ENCODE measurements at regions not wholly inside any gene's neighbourhood (a gene's known extent, or its start where the extent isn't known, plus 50 kb on each side); places are given as distances from the start of the nearest gene placed in this dataset.

DNA sequence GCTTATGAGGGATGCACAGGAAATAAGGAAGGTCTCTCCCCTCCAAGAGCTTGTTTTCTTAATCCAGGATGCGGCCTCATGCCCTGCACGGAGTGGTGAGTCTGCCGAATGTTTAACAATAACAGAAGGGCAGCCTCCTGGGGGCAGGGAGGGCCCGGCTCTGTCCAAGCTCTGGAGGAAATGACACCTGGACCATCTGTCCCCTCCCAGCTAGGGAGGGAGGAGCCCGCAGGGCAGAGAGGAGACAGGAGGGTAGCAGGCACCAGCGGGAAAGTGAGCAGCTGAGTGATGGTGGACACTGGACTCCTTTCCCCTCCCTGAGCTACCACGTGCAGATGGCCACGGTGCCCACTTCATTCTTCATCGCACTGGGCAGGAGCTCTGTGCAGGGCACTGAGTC lies 398.2 kb upstream of the MYT1L start:
- no peak for ATAC-seq
- TF ChIP-seq ZC3H10 (CRISPR knock-in tag; IDR thresholded peaks at IDR 0.05) (no peak), ARNTL (CRISPR knock-in tag; IDR thresholded peaks at IDR 0.05; ENCODE audit: borderline replicate concordance, low read depth) (no peak)
- TF ChIP-seq, protein P1, sequence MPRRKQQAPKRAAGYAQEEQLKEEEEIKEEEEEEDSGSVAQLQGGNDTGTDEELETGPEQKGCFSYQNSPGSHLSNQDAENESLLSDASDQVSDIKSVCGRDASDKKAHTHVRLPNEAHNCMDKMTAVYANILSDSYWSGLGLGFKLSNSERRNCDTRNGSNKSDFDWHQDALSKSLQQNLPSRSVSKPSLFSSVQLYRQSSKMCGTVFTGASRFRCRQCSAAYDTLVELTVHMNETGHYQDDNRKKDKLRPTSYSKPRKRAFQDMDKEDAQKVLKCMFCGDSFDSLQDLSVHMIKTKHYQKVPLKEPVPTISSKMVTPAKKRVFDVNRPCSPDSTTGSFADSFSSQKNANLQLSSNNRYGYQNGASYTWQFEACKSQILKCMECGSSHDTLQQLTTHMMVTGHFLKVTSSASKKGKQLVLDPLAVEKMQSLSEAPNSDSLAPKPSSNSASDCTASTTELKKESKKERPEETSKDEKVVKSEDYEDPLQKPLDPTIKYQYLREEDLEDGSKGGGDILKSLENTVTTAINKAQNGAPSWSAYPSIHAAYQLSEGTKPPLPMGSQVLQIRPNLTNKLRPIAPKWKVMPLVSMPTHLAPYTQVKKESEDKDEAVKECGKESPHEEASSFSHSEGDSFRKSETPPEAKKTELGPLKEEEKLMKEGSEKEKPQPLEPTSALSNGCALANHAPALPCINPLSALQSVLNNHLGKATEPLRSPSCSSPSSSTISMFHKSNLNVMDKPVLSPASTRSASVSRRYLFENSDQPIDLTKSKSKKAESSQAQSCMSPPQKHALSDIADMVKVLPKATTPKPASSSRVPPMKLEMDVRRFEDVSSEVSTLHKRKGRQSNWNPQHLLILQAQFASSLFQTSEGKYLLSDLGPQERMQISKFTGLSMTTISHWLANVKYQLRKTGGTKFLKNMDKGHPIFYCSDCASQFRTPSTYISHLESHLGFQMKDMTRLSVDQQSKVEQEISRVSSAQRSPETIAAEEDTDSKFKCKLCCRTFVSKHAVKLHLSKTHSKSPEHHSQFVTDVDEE (CRISPR knock-in tag; IDR thresholded peaks at IDR 0.05), result no peak

DNA sequence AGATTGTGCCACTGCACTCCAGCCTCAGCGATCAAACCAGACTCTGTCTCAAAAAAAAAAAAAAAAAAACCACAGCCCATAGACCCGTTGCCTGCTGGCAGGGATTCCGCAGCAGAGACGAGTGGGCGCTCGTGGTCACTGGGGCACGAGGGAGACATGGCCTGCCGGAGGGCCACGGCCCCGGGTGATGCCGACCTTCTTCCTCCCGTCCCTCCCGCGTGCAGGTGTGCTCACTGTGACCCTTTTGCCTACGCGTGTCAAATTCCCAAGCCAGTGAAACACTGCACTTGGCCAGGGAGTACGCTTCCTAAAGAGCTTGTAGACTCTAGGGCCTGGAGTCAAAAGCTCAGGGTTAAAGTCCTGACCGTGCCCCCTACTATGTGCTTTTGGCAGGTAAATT lies 397.6 kb upstream of the MYT1L start:
- no peak for ATAC-seq
- TF ChIP-seq, protein P1 (CRISPR knock-in tag; IDR thresholded peaks at IDR 0.05), result no peak
- TF ChIP-seq PPARA (CRISPR knock-in tag; IDR thresholded peaks at IDR 0.05; ENCODE audit: borderline replicate concordance), result no peak
- no peak for TF ChIP-seq ARNTL (CRISPR knock-in tag; IDR thresholded peaks at IDR 0.05; ENCODE audit: borderline replicate concordance, low read depth)

DNA sequence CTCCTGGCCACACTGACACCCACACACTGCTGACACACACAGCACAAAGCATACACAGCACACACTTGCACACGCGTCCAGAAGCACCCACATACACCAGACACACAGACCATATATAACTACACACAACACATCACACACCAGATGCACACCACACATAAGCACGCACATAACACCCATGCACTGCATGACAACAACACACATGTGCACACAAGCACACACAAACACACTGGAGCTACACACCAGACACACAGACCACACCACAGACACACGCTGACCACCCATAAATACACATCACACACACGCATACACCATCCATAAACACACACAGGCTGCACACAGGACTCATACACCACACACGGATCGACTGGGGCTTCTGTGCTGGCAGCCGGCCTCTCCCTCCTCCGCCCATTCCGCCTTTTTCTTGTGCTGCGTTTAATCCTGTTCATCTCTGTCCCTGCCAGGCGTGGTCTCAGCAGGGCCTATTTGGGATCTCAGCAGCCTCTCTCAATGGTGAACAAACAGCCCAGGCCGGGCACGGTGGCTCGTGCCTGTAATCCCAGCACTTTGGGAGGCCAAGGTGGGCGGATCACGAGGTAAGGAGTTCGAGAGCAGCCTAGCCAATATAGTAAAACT lies 396.9 kb upstream of the MYT1L start:
- no peak for ATAC-seq

More for the DNA sequence above, 396.9 kb upstream of the MYT1L start:
- TF ChIP-seq ZNF565 (CRISPR knock-in tag; conservative IDR thresholded peaks at IDR 0.05; ENCODE audit: low read depth) (no peak), ZNF70 (CRISPR knock-in tag; IDR thresholded peaks at IDR 0.05) (no peak), PATZ1 (CRISPR knock-in tag; IDR thresholded peaks at IDR 0.05; ENCODE audit: borderline replicate concordance) (no peak), CREB5 (CRISPR knock-in tag; IDR thresholded peaks at IDR 0.05; ENCODE audit: low read depth) (no peak), ZFP30 (CRISPR knock-in tag; IDR thresholded peaks at IDR 0.05) (no peak), TCF4 (CRISPR knock-in tag; IDR thresholded peaks at IDR 0.05; ENCODE audit: borderline replicate concordance) (no peak), BACH2 (CRISPR knock-in tag; IDR thresholded peaks at IDR 0.05; ENCODE audit: borderline replicate concordance) (no peak), ESRRG (CRISPR knock-in tag; IDR thresholded peaks at IDR 0.05) (no peak), GLIS3 (CRISPR knock-in tag; IDR thresholded peaks at IDR 0.05) (no peak), ZNF8 (CRISPR knock-in tag; IDR thresholded peaks at IDR 0.05) (no peak), ISL1 (CRISPR knock-in tag; IDR thresholded peaks at IDR 0.05) (no peak), OSR1 (CRISPR knock-in tag; IDR thresholded peaks at IDR 0.05) (no peak), TOX (CRISPR knock-in tag; IDR thresholded peaks at IDR 0.05; ENCODE audit: borderline replicate concordance) (no peak), ZFP3 (CRISPR knock-in tag; IDR thresholded peaks at IDR 0.05) (no peak), ZC3H10 (CRISPR knock-in tag; IDR thresholded peaks at IDR 0.05) (no peak)
- TF ChIP-seq, protein P2, sequence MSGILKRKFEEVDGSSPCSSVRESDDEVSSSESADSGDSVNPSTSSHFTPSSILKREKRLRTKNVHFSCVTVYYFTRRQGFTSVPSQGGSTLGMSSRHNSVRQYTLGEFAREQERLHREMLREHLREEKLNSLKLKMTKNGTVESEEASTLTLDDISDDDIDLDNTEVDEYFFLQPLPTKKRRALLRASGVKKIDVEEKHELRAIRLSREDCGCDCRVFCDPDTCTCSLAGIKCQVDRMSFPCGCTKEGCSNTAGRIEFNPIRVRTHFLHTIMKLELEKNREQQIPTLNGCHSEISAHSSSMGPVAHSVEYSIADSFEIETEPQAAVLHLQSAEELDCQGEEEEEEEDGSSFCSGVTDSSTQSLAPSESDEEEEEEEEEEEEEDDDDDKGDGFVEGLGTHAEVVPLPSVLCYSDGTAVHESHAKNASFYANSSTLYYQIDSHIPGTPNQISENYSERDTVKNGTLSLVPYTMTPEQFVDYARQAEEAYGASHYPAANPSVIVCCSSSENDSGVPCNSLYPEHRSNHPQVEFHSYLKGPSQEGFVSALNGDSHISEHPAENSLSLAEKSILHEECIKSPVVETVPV (CRISPR knock-in tag; IDR thresholded peaks at IDR 0.05), result no peak
- TF ChIP-seq, protein P1 (CRISPR knock-in tag; IDR thresholded peaks at IDR 0.05), result no peak

Measured in SK-N-SH treated with all-trans-retinoic acid at 6 μM for 48 hours (cell line).